ENCODE measurements at regions not wholly inside any gene's neighbourhood (a gene's known extent, or its start where the extent isn't known, plus 50 kb on each side); places are given as distances from the start of the nearest gene placed in this dataset.

DNA sequence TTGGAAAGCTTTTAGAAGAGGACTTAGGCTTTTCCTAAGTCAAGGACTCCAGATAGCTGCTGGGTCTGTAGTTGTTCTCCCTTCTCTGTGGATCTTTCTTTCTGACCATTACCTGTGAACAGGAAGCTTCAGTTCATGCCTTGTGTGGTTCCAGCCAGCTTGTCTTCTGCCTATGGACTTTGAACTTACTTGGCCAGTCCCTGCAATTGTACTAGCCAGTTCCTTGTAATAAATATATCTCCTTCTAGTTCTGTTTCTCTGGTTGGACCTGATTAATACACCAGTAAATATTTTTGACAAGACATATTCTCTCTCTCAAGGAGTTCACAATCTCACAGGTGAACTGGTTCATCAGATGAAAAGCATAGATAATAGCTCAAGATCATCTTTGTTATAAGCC, 341.3 kb upstream of the DPPA4 start:
- TF ChIP-seq, protein P1, sequence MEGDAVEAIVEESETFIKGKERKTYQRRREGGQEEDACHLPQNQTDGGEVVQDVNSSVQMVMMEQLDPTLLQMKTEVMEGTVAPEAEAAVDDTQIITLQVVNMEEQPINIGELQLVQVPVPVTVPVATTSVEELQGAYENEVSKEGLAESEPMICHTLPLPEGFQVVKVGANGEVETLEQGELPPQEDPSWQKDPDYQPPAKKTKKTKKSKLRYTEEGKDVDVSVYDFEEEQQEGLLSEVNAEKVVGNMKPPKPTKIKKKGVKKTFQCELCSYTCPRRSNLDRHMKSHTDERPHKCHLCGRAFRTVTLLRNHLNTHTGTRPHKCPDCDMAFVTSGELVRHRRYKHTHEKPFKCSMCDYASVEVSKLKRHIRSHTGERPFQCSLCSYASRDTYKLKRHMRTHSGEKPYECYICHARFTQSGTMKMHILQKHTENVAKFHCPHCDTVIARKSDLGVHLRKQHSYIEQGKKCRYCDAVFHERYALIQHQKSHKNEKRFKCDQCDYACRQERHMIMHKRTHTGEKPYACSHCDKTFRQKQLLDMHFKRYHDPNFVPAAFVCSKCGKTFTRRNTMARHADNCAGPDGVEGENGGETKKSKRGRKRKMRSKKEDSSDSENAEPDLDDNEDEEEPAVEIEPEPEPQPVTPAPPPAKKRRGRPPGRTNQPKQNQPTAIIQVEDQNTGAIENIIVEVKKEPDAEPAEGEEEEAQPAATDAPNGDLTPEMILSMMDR (IDR thresholded peaks at IDR 0.05; ENCODE audit: low read depth, low read length, missing input control) = no peak
- no peak for TF ChIP-seq YY1 (IDR thresholded peaks at IDR 0.05)
- no peak for TF ChIP-seq HNF4G (IDR thresholded peaks at IDR 0.05)
- no peak for TF ChIP-seq TAF1 (conservative IDR thresholded peaks at IDR 0.05)
- TF ChIP-seq, protein P2, sequence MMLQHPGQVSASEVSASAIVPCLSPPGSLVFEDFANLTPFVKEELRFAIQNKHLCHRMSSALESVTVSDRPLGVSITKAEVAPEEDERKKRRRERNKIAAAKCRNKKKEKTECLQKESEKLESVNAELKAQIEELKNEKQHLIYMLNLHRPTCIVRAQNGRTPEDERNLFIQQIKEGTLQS (IDR thresholded peaks at IDR 0.05) = no peak
- no peak for TF ChIP-seq EGR1 (IDR thresholded peaks at IDR 0.05; ENCODE audit: low read depth in 2 of 2)
- TF ChIP-seq, protein P3, sequence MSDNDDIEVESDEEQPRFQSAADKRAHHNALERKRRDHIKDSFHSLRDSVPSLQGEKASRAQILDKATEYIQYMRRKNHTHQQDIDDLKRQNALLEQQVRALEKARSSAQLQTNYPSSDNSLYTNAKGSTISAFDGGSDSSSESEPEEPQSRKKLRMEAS (IDR thresholded peaks at IDR 0.05) = no peak
- no peak for TF ChIP-seq GABPA (IDR thresholded peaks at IDR 0.05 in 1 of 2, conservative IDR thresholded peaks at IDR 0.05 in 1 of 2)
